ENCODE measurements at regions not wholly inside any gene's neighbourhood (a gene's known extent, or its start where the extent isn't known, plus 50 kb on each side); places are given as distances from the start of the nearest gene placed in this dataset.

DNA sequence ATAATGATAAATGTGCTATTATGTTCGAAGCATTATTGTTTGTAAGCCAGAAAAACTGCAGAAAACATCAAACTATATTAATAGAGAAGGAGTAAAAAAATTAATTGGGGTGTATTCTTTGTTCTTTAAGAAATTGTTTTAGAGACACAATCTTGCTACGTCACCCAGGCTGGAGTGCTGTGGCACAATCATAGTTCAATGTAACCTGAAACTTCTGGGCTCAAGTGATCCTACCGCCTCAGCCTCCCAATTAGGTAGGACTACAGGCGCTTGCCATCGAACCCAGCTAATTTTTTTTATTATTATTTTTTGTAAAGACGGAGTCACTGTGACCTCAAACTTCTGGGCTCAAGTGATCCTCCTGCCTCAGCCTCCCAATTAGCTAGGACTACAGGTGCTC lies 1138.6 kb downstream of the GATA3 start:
- TF ChIP-seq TCF12 (IDR thresholded peaks at IDR 0.05; ENCODE audit: low read depth) (no peak), CEBPB (IDR thresholded peaks at IDR 0.05) (no peak)
